GM19043 (cell line): ENCODE measurements at regions not wholly inside any gene's neighbourhood (a gene's known extent, or its start where the extent isn't known, plus 50 kb on each side); places are given as distances from the start of the nearest gene placed in this dataset.

Source experiments
- ATAC-seq: cut with Tn5 transposase; IDR thresholded peaks from one replicate; pipeline ENCODE4 v1.9.1; 2021; ENCODE audit warnings: low read depth; ENCODE audit not compliant: unreplicated experiment

- ATAC-seq: no peak
Measured at GRCh38 chr18:30378097-30378496, 664.4 kb downstream of the DSC3 start.

- ATAC-seq: no peak
Measured at GRCh38 chr18:30376515-30376914, 666.0 kb downstream of the DSC3 start.

GRCh38 chr18:30361864-30362540 is 680.5 kb downstream of the DSC3 start:
- ATAC-seq: no peak

- no peak for ATAC-seq
Measured at GRCh38 chr18:30359521-30359920, 683.0 kb downstream of the DSC3 start.

- ATAC-seq: no peak
Measured at GRCh38 chr18:30358555-30358954, 684.0 kb downstream of the DSC3 start.

- no peak for ATAC-seq
Measured at GRCh38 chr18:30352551-30353168, 689.9 kb downstream of the DSC3 start.

GRCh38 chr18:30350263-30350662 is 692.3 kb downstream of the DSC3 start:
- no peak for ATAC-seq

GRCh38 chr18:30343090-30343489 is 699.5 kb downstream of the DSC3 start:
- no peak for ATAC-seq

- ATAC-seq: no peak
Measured at GRCh38 chr18:30342675-30343074, 699.9 kb downstream of the DSC3 start.

GRCh38 chr18:30334781-30335180 is 707.8 kb downstream of the DSC3 start:
- no peak for ATAC-seq

GRCh38 chr18:30333310-30333709 is 709.2 kb downstream of the DSC3 start:
- ATAC-seq: no peak

GRCh38 chr18:30328839-30329238 is 713.7 kb downstream of the DSC3 start:
- ATAC-seq: no peak

GRCh38 chr18:30302181-30302580 is 740.4 kb downstream of the DSC3 start:
- ATAC-seq: no peak

- ATAC-seq: no peak
Measured at GRCh38 chr18:30298769-30299168, 743.8 kb downstream of the DSC3 start.

- ATAC-seq: no peak
Measured at GRCh38 chr18:30288662-30289414, 753.7 kb downstream of the DSC3 start.

GRCh38 chr18:30280861-30281470 is 761.6 kb downstream of the DSC3 start:
- ATAC-seq: no peak

- no peak for ATAC-seq
Measured at GRCh38 chr18:30280186-30280585, 762.4 kb downstream of the DSC3 start.

GRCh38 chr18:30277676-30278075 is 764.9 kb downstream of the DSC3 start:
- no peak for ATAC-seq

GRCh38 chr18:30271716-30272115 is 770.8 kb downstream of the DSC3 start:
- no peak for ATAC-seq

- no peak for ATAC-seq
Measured at GRCh38 chr18:30265190-30265589, 777.4 kb downstream of the DSC3 start.

- no peak for ATAC-seq
Measured at GRCh38 chr18:30254331-30254730, 788.2 kb downstream of the DSC3 start.
